Transverse colon (tissue), 3 donors: ENCODE measurements at regions not wholly inside any gene's neighbourhood (a gene's known extent, or its start where the extent isn't known, plus 50 kb on each side); places are given as distances from the start of the nearest gene placed in this dataset.

Experiments used
- CTCF ChIP-seq, 5 experiments: fragments of 200-600 bp in 3 of 5; fragments of 450-650 bp in 2 of 5; sonication (generic) in 3 of 5; IDR thresholded peaks; 1 replicate in 2 of 5; 2 replicates in 3 of 5; pipeline ENCODE4 v1.5.1; 2016 to 2017; ENCODE audit warnings: antibody characterized with exemption in 5 of 5, inconsistent platforms in 3 of 5, mild to moderate bottlenecking in 2 of 5, moderate library complexity in 1 of 5
- EP300 ChIP-seq: sonication (generic); formaldehyde crosslinking; IDR thresholded peaks from one replicate; pipeline ENCODE4 v1.6.1; 2017; ENCODE audit warnings: antibody characterized with exemption, low read depth
- POLR2A ChIP-seq: fragments of 450-650 bp; IDR thresholded peaks from one replicate; pipeline ENCODE4 v1.6.1; 2016; ENCODE audit warnings: antibody characterized with exemption, mild to moderate bottlenecking, moderate library complexity

DNA sequence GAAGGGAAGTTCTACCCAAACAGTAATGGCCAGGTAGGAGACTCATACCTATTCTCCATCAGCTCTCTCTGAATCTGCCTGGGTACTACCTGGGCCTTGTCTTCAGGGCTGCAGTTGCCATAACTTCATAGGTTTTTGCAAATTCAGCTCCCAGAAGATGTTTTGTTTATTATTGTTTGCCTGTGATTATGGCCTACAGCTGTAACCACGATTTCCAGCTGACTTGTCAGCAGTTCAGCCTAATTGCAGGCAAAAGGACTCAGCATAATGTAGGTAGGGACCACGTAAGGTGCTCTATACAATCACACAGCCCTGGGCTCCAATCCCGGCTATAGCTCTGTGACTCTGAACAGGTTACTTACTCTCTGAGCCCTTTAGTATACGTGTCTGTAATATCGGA, 187.0 kb upstream of the FN1 start:
- TF ChIP-seq POLR2A (no peak), EP300 (no peak), CTCF (IDR thresholded peaks at IDR 0.05) (no peak)
